Endothelial cell (in vitro differentiated cells): ENCODE measurements at regions not wholly inside any gene's neighbourhood (a gene's known extent, or its start where the extent isn't known, plus 50 kb on each side); places are given as distances from the start of the nearest gene placed in this dataset.

Source experiments
- DNase-seq: peaks from one replicate; pipeline ENCODE4 v3.0.0; 2021; ENCODE audit warnings: low spot score
- H3K27ac Mint-ChIP-seq: one replicate; pipeline ENCODE4 v1.8.0; 2021; ENCODE audit warnings: mixed read lengths, inconsistent platforms; ENCODE audit not compliant: unreplicated experiment
- H3K27me3 Mint-ChIP-seq: one replicate; pipeline ENCODE4 v1.8.0; 2021; ENCODE audit warnings: mild to moderate bottlenecking, moderate library complexity, mixed read lengths, inconsistent platforms; ENCODE audit not compliant: unreplicated experiment
- H3K36me3 Mint-ChIP-seq: one replicate; pipeline ENCODE4 v1.8.0; 2021; ENCODE audit warnings: mild to moderate bottlenecking, low read depth, mixed read lengths, inconsistent platforms; ENCODE audit not compliant: unreplicated experiment
- H3K4me1 Mint-ChIP-seq: one replicate; pipeline ENCODE4 v1.8.0; 2021; ENCODE audit warnings: mild to moderate bottlenecking, mixed read lengths, inconsistent platforms; ENCODE audit not compliant: unreplicated experiment
- H3K4me3 Mint-ChIP-seq: one replicate; pipeline ENCODE4 v1.8.0; 2021; ENCODE audit warnings: mild to moderate bottlenecking, mixed read lengths, inconsistent platforms; ENCODE audit not compliant: unreplicated experiment
- H3K9me3 Mint-ChIP-seq: one replicate; pipeline ENCODE4 v1.8.0; 2021; ENCODE audit warnings: mixed read lengths, inconsistent platforms; ENCODE audit not compliant: unreplicated experiment
- TF ChIP-seq, protein P1 (sequence below): fragments of 200-600 bp; sonication (generic); IDR thresholded peaks from one replicate; pipeline ENCODE4 v1.5.0; 2021; ENCODE audit warnings: antibody characterized with exemption; ENCODE audit not compliant: unreplicated experiment

GRCh38 chr22:49137206-49137840, 690.4 kb downstream of the BRD1 start:
- Mint-ChIP-seq H3K27me3 (peaks cover 5% of the 10 kb centered on the region), H3K36me3 (no peaks in the 10 kb centered on the region), H3K27ac (no peak overlapping the region), H3K4me3 (no peak overlapping the region), H3K4me1 (no peaks in the 10 kb centered on the region), H3K9me3 (no peaks in the 10 kb centered on the region)
- no peak for DNase-seq
- TF ChIP-seq, protein P1, sequence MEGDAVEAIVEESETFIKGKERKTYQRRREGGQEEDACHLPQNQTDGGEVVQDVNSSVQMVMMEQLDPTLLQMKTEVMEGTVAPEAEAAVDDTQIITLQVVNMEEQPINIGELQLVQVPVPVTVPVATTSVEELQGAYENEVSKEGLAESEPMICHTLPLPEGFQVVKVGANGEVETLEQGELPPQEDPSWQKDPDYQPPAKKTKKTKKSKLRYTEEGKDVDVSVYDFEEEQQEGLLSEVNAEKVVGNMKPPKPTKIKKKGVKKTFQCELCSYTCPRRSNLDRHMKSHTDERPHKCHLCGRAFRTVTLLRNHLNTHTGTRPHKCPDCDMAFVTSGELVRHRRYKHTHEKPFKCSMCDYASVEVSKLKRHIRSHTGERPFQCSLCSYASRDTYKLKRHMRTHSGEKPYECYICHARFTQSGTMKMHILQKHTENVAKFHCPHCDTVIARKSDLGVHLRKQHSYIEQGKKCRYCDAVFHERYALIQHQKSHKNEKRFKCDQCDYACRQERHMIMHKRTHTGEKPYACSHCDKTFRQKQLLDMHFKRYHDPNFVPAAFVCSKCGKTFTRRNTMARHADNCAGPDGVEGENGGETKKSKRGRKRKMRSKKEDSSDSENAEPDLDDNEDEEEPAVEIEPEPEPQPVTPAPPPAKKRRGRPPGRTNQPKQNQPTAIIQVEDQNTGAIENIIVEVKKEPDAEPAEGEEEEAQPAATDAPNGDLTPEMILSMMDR = no peak

- Mint-ChIP-seq H3K4me3 (no peak overlapping the region), H3K9me3 (no peaks in the 10 kb centered on the region), H3K27ac (no peak overlapping the region), H3K27me3 (peaks cover 5% of the 10 kb centered on the region), H3K4me1 (no peaks in the 10 kb centered on the region), H3K36me3 (no peaks in the 10 kb centered on the region)
- no peak for DNase-seq
- TF ChIP-seq, protein P1 = no peak
These were observed 690.9 kb downstream of the BRD1 start for GRCh38 chr22:49136816-49137180.

- Mint-ChIP-seq H3K27ac (no peak overlapping the region), H3K4me1 (no peaks in the 10 kb centered on the region), H3K4me3 (no peak overlapping the region), H3K9me3 (no peaks in the 10 kb centered on the region), H3K27me3 (peaks cover 3% of the 10 kb centered on the region), H3K36me3 (no peaks in the 10 kb centered on the region)
- TF ChIP-seq, protein P1 = no peak
- no peak for DNase-seq
These were observed 691.4 kb downstream of the BRD1 start for GRCh38 chr22:49136041-49136815.

GRCh38 chr22:49134076-49134475, 693.6 kb downstream of the BRD1 start:
- Mint-ChIP-seq H3K27me3 (peaks cover 3% of the 10 kb centered on the region), H3K4me1 (no peaks in the 10 kb centered on the region), H3K9me3 (no peaks in the 10 kb centered on the region), H3K36me3 (no peaks in the 10 kb centered on the region), H3K4me3 (no peak overlapping the region), H3K27ac (no peak overlapping the region)
- no peak for DNase-seq
- TF ChIP-seq, protein P1 = no peak

GRCh38 chr22:49133541-49133940, 694.1 kb downstream of the BRD1 start:
- TF ChIP-seq, protein P1 = no peak
- H3K9me3 Mint-ChIP-seq = no peaks in the 10 kb centered on the region
- peaks cover 3% of the 10 kb centered on the region for H3K27me3 Mint-ChIP-seq
- H3K27ac Mint-ChIP-seq = no peak overlapping the region
- DNase-seq = no peak
- H3K4me3 Mint-ChIP-seq = no peak overlapping the region
- H3K4me1 Mint-ChIP-seq = no peaks in the 10 kb centered on the region
- H3K36me3 Mint-ChIP-seq = no peaks in the 10 kb centered on the region
